B cell (primary cell): ENCODE measurements at regions not wholly inside any gene's neighbourhood (a gene's known extent, or its start where the extent isn't known, plus 50 kb on each side); places are given as distances from the start of the nearest gene placed in this dataset.

Experiments used
- ATAC-seq: fragments of 200-7000 bp; cut with Tn5 transposase; one replicate; pipeline ENCODE4 v1.10.0; 2021; ENCODE audit warnings: low read depth, mild to moderate bottlenecking, moderate number of reproducible peaks, moderate library complexity
- CTCF ChIA-PET: fragments of 350-600 bp; sonication (Branson Sonifier 250); formaldehyde crosslinking; loops from one replicate; lab custom pipeline; 2021; ENCODE audit warnings: antibody characterized with exemption, inconsistent platforms; lab: Charles Lee
- POLR2A ChIA-PET: fragments of 350-600 bp; sonication (Branson Sonifier 250); formaldehyde crosslinking; loops from one replicate; lab custom pipeline; 2021; ENCODE audit warnings: antibody characterized with exemption; lab: Charles Lee
- DNase-seq: peaks from one replicate; pipeline ENCODE4 v3.0.0; 2013
- H2AFZ ChIP-seq: 2 replicates; pipeline ENCODE4 v1.6.1; 2012; ENCODE audit warnings: mild to moderate bottlenecking, low read depth, low read length; ENCODE audit not compliant: insufficient read depth, poor library complexity, severe bottlenecking
- H3K27ac ChIP-seq, 2 donors: 1 replicate in 1 of 2; 2 replicates in 1 of 2; pipeline ENCODE4 v1.5.1; 2012 to 2013; ENCODE audit warnings: low read length in 2 of 2, mild to moderate bottlenecking in 2 of 2, moderate library complexity in 1 of 2
- H3K27me3 ChIP-seq, 4 experiments: fragments of 200-600 bp in 1 of 4; sonication (generic) in 1 of 4; replicated peaks in 1 of 4; 1 replicate in 2 of 4; 2 replicates in 2 of 4; pipeline versions ENCODE4 v1.6.1 to v1.7.0; 2013 to 2016; ENCODE audit warnings: low read length in 3 of 4, mild to moderate bottlenecking in 2 of 4, mixed read lengths in 1 of 4, moderate library complexity in 1 of 4; ENCODE audit not compliant: insufficient read depth in 4 of 4, control insufficient read depth in 3 of 4; ENCODE audit errors: control extremely low read depth in 1 of 4
- H3K36me3 ChIP-seq, 2 experiments: replicated peaks in 1 of 2; 1 replicate in 1 of 2; 2 replicates in 1 of 2; pipeline versions ENCODE4 v1.6.1 to v1.7.1; 2013; ENCODE audit warnings: low read length in 1 of 2; ENCODE audit not compliant: insufficient read depth in 2 of 2, control insufficient read depth in 1 of 2; ENCODE audit errors: control extremely low read depth in 1 of 2, extremely low read depth in 1 of 2
- H3K4me1 ChIP-seq, 2 donors: fragments of 200-600 bp in 1 of 2; sonication (generic) in 1 of 2; 1 replicate in 1 of 2; 2 replicates in 1 of 2; pipeline versions ENCODE4 v1.5.1 to v1.6.1; 2013 to 2017; ENCODE audit warnings: low read length in 2 of 2; ENCODE audit not compliant: control insufficient read depth in 2 of 2, insufficient read depth in 2 of 2
- H3K4me2 ChIP-seq: replicated peaks from 2 replicates; pipeline ENCODE3; 2012; ENCODE audit warnings: mild to moderate bottlenecking, low read depth, low read length; ENCODE audit not compliant: poor library complexity, severe bottlenecking
- H3K4me3 ChIP-seq, 5 experiments: fragments of 200-600 bp in 1 of 5; sonication (generic) in 1 of 5; 1 replicate in 3 of 5; 2 replicates in 2 of 5; pipeline versions ENCODE4 v1.5.1 to v1.7.0; 2011 to 2016; ENCODE audit warnings: low read length in 4 of 5, mild to moderate bottlenecking in 4 of 5, low read depth in 2 of 5, control low read depth in 1 of 5, moderate library complexity in 1 of 5; ENCODE audit not compliant: insufficient read depth in 1 of 5; ENCODE audit errors: control extremely low read depth in 1 of 5, extremely low read depth in 1 of 5
- H3K79me2 ChIP-seq: fragments of 200-600 bp; sonication (generic); one replicate; pipeline ENCODE4 v1.6.0; 2016; ENCODE audit warnings: low read length; ENCODE audit not compliant: control insufficient read depth, insufficient read depth
- H3K9ac ChIP-seq: fragments of 200-600 bp; sonication (generic); 2 replicates; pipeline ENCODE4 v1.6.1; 2017; ENCODE audit warnings: mild to moderate bottlenecking, low read length, moderate library complexity
- H3K9me3 ChIP-seq, 3 donors: one replicate each; pipeline versions ENCODE4 v1.6.1 to v1.7.1; 2013; ENCODE audit warnings: low read length in 2 of 3; ENCODE audit not compliant: control insufficient read depth in 2 of 3, insufficient read depth in 1 of 3; ENCODE audit errors: control extremely low read depth in 1 of 3
- H4K20me1 ChIP-seq: 2 replicates; pipeline ENCODE4 v1.6.0; 2012; ENCODE audit warnings: mild to moderate bottlenecking, low read length; ENCODE audit not compliant: insufficient read depth, control insufficient read depth, poor library complexity, severe bottlenecking
- H3K27ac Mint-ChIP-seq: one replicate; pipeline ENCODE4 v1.8.0; 2021; ENCODE audit warnings: mixed read lengths
- H3K27me3 Mint-ChIP-seq: one replicate; pipeline ENCODE4 v1.8.0; 2021; ENCODE audit warnings: mixed read lengths
- H3K4me1 Mint-ChIP-seq: one replicate; pipeline ENCODE4 v1.8.0; 2021; ENCODE audit warnings: mixed read lengths
- H3K4me3 Mint-ChIP-seq: one replicate; pipeline ENCODE4 v1.8.0; 2021; ENCODE audit warnings: mixed read lengths
- H3K9me3 Mint-ChIP-seq: one replicate; pipeline ENCODE4 v1.8.0; 2022; ENCODE audit warnings: mixed read lengths; ENCODE audit not compliant: insufficient read depth
- EZH2 ChIP-seq: IDR thresholded peaks from 2 replicates; pipeline ENCODE4 v1.6.1; 2012; ENCODE audit warnings: borderline replicate concordance, low read depth, mild to moderate bottlenecking, moderate library complexity, low read length; ENCODE audit not compliant: insufficient read depth, poor library complexity, severe bottlenecking
- WGBS: methylation state at CpG from one replicate; pipeline ENCODE4 v1.1.5; 2013; ENCODE audit warnings: missing lambda C conversion rate; ENCODE audit not compliant: insufficient coverage; 5-methylcytosine and 5-hydroxymethylcytosine counted together
- intact Hi-C: fragments of 100-400 bp; cut with micrococcal nuclease; formaldehyde crosslinking; loops from one replicate; pipeline ENCODE4 v1.10.0; 2022
- TF ChIP-seq, protein P1 (sequence below): fragments of 200-600 bp; IDR thresholded peaks from one replicate; pipeline ENCODE4 v1.8.0; 2022; ENCODE audit warnings: antibody characterized with exemption, mild to moderate bottlenecking

DNA sequence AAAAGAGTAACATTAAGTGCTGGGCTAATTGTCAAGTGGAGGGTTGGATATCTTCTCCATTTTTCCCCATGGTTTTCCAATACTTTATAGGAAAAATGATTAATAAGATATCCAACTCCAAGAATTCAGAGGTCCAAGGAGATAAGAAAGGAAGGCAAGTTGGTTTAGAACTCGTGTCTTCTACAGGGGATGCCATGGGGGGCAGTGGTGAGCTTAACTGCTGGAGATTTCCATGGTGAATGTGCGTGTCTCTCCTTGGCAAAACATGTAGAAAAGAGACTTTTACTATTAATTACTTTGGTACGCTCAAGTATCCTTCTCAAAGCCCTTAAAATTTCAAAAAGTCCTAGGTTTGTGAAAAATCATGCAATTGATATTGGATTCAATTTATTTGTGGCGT, 982.9 kb upstream of the RBFOX1 start:
- no peaks in the 10 kb centered on the region for H3K4me1 ChIP-seq
- H3K4me3 ChIP-seq = no peak overlapping the region
- POLR2A ChIA-PET = no interaction called here
- no peak overlapping the region for H2AFZ ChIP-seq
- no peaks in the 10 kb centered on the region for H4K20me1 ChIP-seq
- Mint-ChIP-seq H3K4me3 (no peak overlapping the region), H3K27me3 (no peaks in the 10 kb centered on the region), H3K4me1 (no peaks in the 10 kb centered on the region), H3K9me3 (no peaks in the 10 kb centered on the region), H3K27ac (no peak overlapping the region)
- peaks cover 0 to 8% (median 0%) of the 10 kb centered on the region in 3 donors for H3K9me3 ChIP-seq
- no peaks in the 10 kb centered on the region for H3K36me3 ChIP-seq
- no peak overlapping the region for H3K4me2 ChIP-seq
- no peaks in the 10 kb centered on the region for H3K27me3 ChIP-seq
- CTCF ChIA-PET = no interaction called here
- ATAC-seq (no peak), DNase-seq (no peak)
- no peak overlapping the region for H3K27ac ChIP-seq
- WGBS = no CpG with 5 or more reads among the region's 4 CpGs
- no peak for TF ChIP-seq EZH2
- TF ChIP-seq, protein P1, sequence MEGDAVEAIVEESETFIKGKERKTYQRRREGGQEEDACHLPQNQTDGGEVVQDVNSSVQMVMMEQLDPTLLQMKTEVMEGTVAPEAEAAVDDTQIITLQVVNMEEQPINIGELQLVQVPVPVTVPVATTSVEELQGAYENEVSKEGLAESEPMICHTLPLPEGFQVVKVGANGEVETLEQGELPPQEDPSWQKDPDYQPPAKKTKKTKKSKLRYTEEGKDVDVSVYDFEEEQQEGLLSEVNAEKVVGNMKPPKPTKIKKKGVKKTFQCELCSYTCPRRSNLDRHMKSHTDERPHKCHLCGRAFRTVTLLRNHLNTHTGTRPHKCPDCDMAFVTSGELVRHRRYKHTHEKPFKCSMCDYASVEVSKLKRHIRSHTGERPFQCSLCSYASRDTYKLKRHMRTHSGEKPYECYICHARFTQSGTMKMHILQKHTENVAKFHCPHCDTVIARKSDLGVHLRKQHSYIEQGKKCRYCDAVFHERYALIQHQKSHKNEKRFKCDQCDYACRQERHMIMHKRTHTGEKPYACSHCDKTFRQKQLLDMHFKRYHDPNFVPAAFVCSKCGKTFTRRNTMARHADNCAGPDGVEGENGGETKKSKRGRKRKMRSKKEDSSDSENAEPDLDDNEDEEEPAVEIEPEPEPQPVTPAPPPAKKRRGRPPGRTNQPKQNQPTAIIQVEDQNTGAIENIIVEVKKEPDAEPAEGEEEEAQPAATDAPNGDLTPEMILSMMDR = no peak
- intact Hi-C loops = no loop called here
- no peaks in the 10 kb centered on the region for H3K79me2 ChIP-seq
- no peak overlapping the region for H3K9ac ChIP-seq

DNA sequence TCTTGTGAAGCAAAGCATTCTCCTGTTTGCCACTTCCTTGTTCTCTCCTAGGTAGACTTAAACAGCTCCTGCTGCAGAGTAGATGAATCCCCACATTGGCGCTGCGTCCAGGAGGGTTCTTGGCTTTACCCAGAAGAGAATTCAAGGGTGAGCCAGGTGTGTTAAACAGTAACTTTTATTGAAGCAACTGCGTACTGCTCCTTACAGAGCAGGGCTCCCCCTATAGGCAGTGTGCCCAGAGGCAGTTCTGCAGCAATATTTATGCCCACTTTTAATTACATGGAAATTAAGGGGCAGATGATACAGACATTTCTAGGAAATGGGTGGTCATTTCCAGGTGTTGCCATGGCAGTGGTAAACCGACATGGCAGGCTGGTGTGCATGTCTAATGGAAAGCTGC, 987.6 kb upstream of the RBFOX1 start:
- Histone ChIP-seq H3K36me3 (no peaks in the 10 kb centered on the region), H3K79me2 (no peaks in the 10 kb centered on the region), H3K9me3 (peaks cover 0 to 13% (median under 1%) of the 10 kb centered on the region in 3 donors), H3K4me1 (no peaks in the 10 kb centered on the region), H3K9ac (no peak overlapping the region), H3K27ac (no peak overlapping the region), H3K27me3 (no peaks in the 10 kb centered on the region), H4K20me1 (no peaks in the 10 kb centered on the region), H3K4me3 (no peak overlapping the region), H3K4me2 (no peak overlapping the region), H2AFZ (no peak overlapping the region)
- H3K27ac Mint-ChIP-seq = no peak overlapping the region
- DNase-seq (no peak), ATAC-seq (no peak)
- ChIA-PET CTCF (no interaction called here), POLR2A (no interaction called here)
- WGBS = 94% methylated on average over 3 of the region's 4 CpGs
- no peaks in the 10 kb centered on the region for H3K4me1 Mint-ChIP-seq
- H3K9me3 Mint-ChIP-seq = peaks cover under 1% of the 10 kb centered on the region
- TF ChIP-seq EZH2 = no peak
- TF ChIP-seq, protein P1 = no peak
- intact Hi-C loops = no loop called here
- no peak overlapping the region for H3K4me3 Mint-ChIP-seq
- H3K27me3 Mint-ChIP-seq = no peaks in the 10 kb centered on the region
